Activated T-helper 17 cell treated with anti-CD3 and anti-CD28 coated beads, Interleukin-2, amount 50 U/mL, for 72 hours (primary cell): ENCODE measurements at regions not wholly inside any gene's neighbourhood (a gene's known extent, or its start where the extent isn't known, plus 50 kb on each side); places are given as distances from the start of the nearest gene placed in this dataset.

Source experiments
- ATAC-seq: fragments of 150-1000 bp; cut with Tn5 transposase; replicated peaks from 2 replicates; pipeline ENCODE4 v1.10.0; 2021; ENCODE audit warnings: mild to moderate bottlenecking, moderate library complexity
- H3K27ac Mint-ChIP-seq: one replicate; pipeline ENCODE4 v1.8.0; 2022; ENCODE audit warnings: mixed read lengths
- H3K27me3 Mint-ChIP-seq: one replicate; pipeline ENCODE4 v1.8.0; 2022; ENCODE audit warnings: mixed read lengths
- H3K36me3 Mint-ChIP-seq: one replicate; pipeline ENCODE4 v1.8.0; 2022; ENCODE audit warnings: low read depth, mild to moderate bottlenecking, mixed read lengths
- H3K4me1 Mint-ChIP-seq: one replicate; pipeline ENCODE4 v1.8.0; 2022; ENCODE audit warnings: mixed read lengths
- H3K4me3 Mint-ChIP-seq: one replicate; pipeline ENCODE4 v1.8.0; 2022; ENCODE audit warnings: mild to moderate bottlenecking, mixed read lengths
- H3K9me3 Mint-ChIP-seq: one replicate; pipeline ENCODE4 v1.8.0; 2022; ENCODE audit warnings: mixed read lengths

GRCh38 chr11:15815246-15816195 is 540.8 kb downstream of the SOX6 start:
- no peaks in the 10 kb centered on the region for H3K9me3 Mint-ChIP-seq
- H3K4me3 Mint-ChIP-seq, result peak overlapping the region; percentile 26
- no peaks in the 10 kb centered on the region for H3K4me1 Mint-ChIP-seq
- peaks cover 6% of the 10 kb centered on the region for H3K27me3 Mint-ChIP-seq
- no peaks in the 10 kb centered on the region for H3K36me3 Mint-ChIP-seq
- H3K27ac Mint-ChIP-seq, result peak overlapping the region; percentile 49
- no peak for ATAC-seq

- H3K4me3 Mint-ChIP-seq, result peak overlapping the region; percentile 26
These were observed 540.0 kb downstream of the SOX6 start for GRCh38 chr11:15816260-15816871.

GRCh38 chr11:15817001-15817400 is 539.3 kb downstream of the SOX6 start:
- Mint-ChIP-seq H3K4me1 (no peaks in the 10 kb centered on the region), H3K36me3 (no peaks in the 10 kb centered on the region), H3K4me3 (peak overlapping the region; percentile 26), H3K9me3 (no peaks in the 10 kb centered on the region), H3K27ac (peak overlapping the region; percentile 49), H3K27me3 (peaks cover 6% of the 10 kb centered on the region)
- peak; percentile 15 for ATAC-seq

More at GRCh38 chr11:15816260-15816871, 540.0 kb downstream of the SOX6 start:
- H3K27ac Mint-ChIP-seq, result peak overlapping the region; percentile 49
- H3K27me3 Mint-ChIP-seq, result peaks cover 6% of the 10 kb centered on the region
- ATAC-seq, result peak; percentile 73
- H3K9me3 Mint-ChIP-seq, result no peaks in the 10 kb centered on the region
- H3K36me3 Mint-ChIP-seq, result no peaks in the 10 kb centered on the region
- no peaks in the 10 kb centered on the region for H3K4me1 Mint-ChIP-seq

GRCh38 chr11:15818132-15818842 is 538.1 kb downstream of the SOX6 start:
- H3K4me1 Mint-ChIP-seq, result no peaks in the 10 kb centered on the region
- H3K36me3 Mint-ChIP-seq, result no peaks in the 10 kb centered on the region
- peak; percentile 49 for ATAC-seq
- no peaks in the 10 kb centered on the region for H3K9me3 Mint-ChIP-seq
- peak overlapping the region; percentile 26 for H3K4me3 Mint-ChIP-seq
- H3K27ac Mint-ChIP-seq, result peak overlapping the region; percentile 49
- peaks cover 3% of the 10 kb centered on the region for H3K27me3 Mint-ChIP-seq

GRCh38 chr11:15819679-15820286 is 536.6 kb downstream of the SOX6 start:
- Mint-ChIP-seq H3K27me3 (peaks cover 3% of the 10 kb centered on the region), H3K36me3 (no peaks in the 10 kb centered on the region), H3K4me3 (no peak overlapping the region), H3K9me3 (no peaks in the 10 kb centered on the region), H3K4me1 (no peaks in the 10 kb centered on the region), H3K27ac (no peak overlapping the region)
- peak; percentile 36 for ATAC-seq

GRCh38 chr11:15821451-15821850 is 534.9 kb downstream of the SOX6 start:
- Mint-ChIP-seq H3K27me3 (peaks cover 7% of the 10 kb centered on the region), H3K4me3 (no peak overlapping the region), H3K9me3 (no peaks in the 10 kb centered on the region), H3K4me1 (no peaks in the 10 kb centered on the region), H3K27ac (no peak overlapping the region), H3K36me3 (no peaks in the 10 kb centered on the region)
- ATAC-seq, result no peak

- no peaks in the 10 kb centered on the region for H3K4me1 Mint-ChIP-seq
- ATAC-seq, result no peak
- peaks cover 6% of the 10 kb centered on the region for H3K27me3 Mint-ChIP-seq
- H3K9me3 Mint-ChIP-seq, result no peaks in the 10 kb centered on the region
- H3K36me3 Mint-ChIP-seq, result no peaks in the 10 kb centered on the region
- no peak overlapping the region for H3K4me3 Mint-ChIP-seq
- H3K27ac Mint-ChIP-seq, result no peak overlapping the region
These were observed 532.3 kb downstream of the SOX6 start for GRCh38 chr11:15824060-15824459.

GRCh38 chr11:15825976-15826650 is 530.2 kb downstream of the SOX6 start:
- Mint-ChIP-seq H3K4me1 (no peaks in the 10 kb centered on the region), H3K36me3 (no peaks in the 10 kb centered on the region), H3K4me3 (no peak overlapping the region), H3K9me3 (no peaks in the 10 kb centered on the region), H3K27me3 (peaks cover 6% of the 10 kb centered on the region), H3K27ac (no peak overlapping the region)
- ATAC-seq, result no peak

GRCh38 chr11:15826826-15827225 is 529.5 kb downstream of the SOX6 start:
- H3K36me3 Mint-ChIP-seq, result no peaks in the 10 kb centered on the region
- no peak overlapping the region for H3K27ac Mint-ChIP-seq
- no peak overlapping the region for H3K4me3 Mint-ChIP-seq
- H3K4me1 Mint-ChIP-seq, result no peaks in the 10 kb centered on the region
- peaks cover 6% of the 10 kb centered on the region for H3K27me3 Mint-ChIP-seq
- ATAC-seq, result no peak
- H3K9me3 Mint-ChIP-seq, result no peaks in the 10 kb centered on the region

GRCh38 chr11:15828215-15828853 is 528.0 kb downstream of the SOX6 start:
- H3K27me3 Mint-ChIP-seq, result peaks cover 6% of the 10 kb centered on the region
- no peak overlapping the region for H3K4me3 Mint-ChIP-seq
- no peak for ATAC-seq
- H3K4me1 Mint-ChIP-seq, result no peaks in the 10 kb centered on the region
- no peaks in the 10 kb centered on the region for H3K36me3 Mint-ChIP-seq
- no peaks in the 10 kb centered on the region for H3K9me3 Mint-ChIP-seq
- H3K27ac Mint-ChIP-seq, result no peak overlapping the region

GRCh38 chr11:15829312-15829711 is 527.0 kb downstream of the SOX6 start:
- ATAC-seq, result no peak
- Mint-ChIP-seq H3K27ac (no peak overlapping the region), H3K9me3 (no peaks in the 10 kb centered on the region), H3K27me3 (peaks cover 6% of the 10 kb centered on the region), H3K36me3 (no peaks in the 10 kb centered on the region), H3K4me1 (no peaks in the 10 kb centered on the region), H3K4me3 (no peak overlapping the region)

- Mint-ChIP-seq H3K27me3 (peaks cover 4% of the 10 kb centered on the region), H3K4me3 (no peak overlapping the region), H3K27ac (no peak overlapping the region), H3K9me3 (no peaks in the 10 kb centered on the region), H3K36me3 (no peaks in the 10 kb centered on the region), H3K4me1 (no peaks in the 10 kb centered on the region)
- ATAC-seq, result no peak
These were observed 525.5 kb downstream of the SOX6 start for GRCh38 chr11:15830741-15831428.

GRCh38 chr11:15835788-15836411 is 520.4 kb downstream of the SOX6 start:
- H3K27ac Mint-ChIP-seq, result no peak overlapping the region
- no peak overlapping the region for H3K4me3 Mint-ChIP-seq
- no peaks in the 10 kb centered on the region for H3K36me3 Mint-ChIP-seq
- H3K9me3 Mint-ChIP-seq, result no peaks in the 10 kb centered on the region
- H3K4me1 Mint-ChIP-seq, result no peaks in the 10 kb centered on the region
- H3K27me3 Mint-ChIP-seq, result no peaks in the 10 kb centered on the region
- ATAC-seq, result no peak
